GM12878 (cell line): ENCODE measurements at regions not wholly inside any gene's neighbourhood (a gene's known extent, or its start where the extent isn't known, plus 50 kb on each side); places are given as distances from the start of the nearest gene placed in this dataset.

ENCODE experiments used
- ATAC-seq: fragments of 200-7000 bp; cut with Tn5 transposase; 3 replicates; pipeline ENCODE4 v1.9.1; 2020; ENCODE audit warnings: mild to moderate bottlenecking, moderate library complexity
- BruUV-seq: library from RNA; stranded (reverse); fragments of 400-500 nt; replicated peaks from 2 replicates; lab custom pipeline; 2021; lab: Mats Ljungman, UMichigan
- CTCF ChIA-PET: fragments of 300-600 bp; sonication (Branson Sonifier 250); formaldehyde crosslinking; extraction: SDS; loops from one replicate; lab custom pipeline; 2021; ENCODE audit warnings: inconsistent platforms; lab: Yijun Ruan, JAX
- POLR2A ChIA-PET: fragments of 350-600 bp; formaldehyde crosslinking; extraction: SDS; loops from one replicate; lab custom pipeline; 2021; ENCODE audit warnings: inconsistent platforms; lab: Charles Lee
- RAD21 ChIA-PET: fragments of 300-600 bp; sonication (Branson Sonifier 250); formaldehyde crosslinking; loops from one replicate; lab custom pipeline; 2023; ENCODE audit warnings: antibody characterized with exemption; ENCODE audit not compliant: unreplicated experiment; lab: Charles Lee
- SMC1A ChIA-PET: fragments of 300-600 bp; sonication (Branson Sonifier 250); formaldehyde crosslinking; loops from one replicate; lab custom pipeline; 2023; ENCODE audit not compliant: unreplicated experiment, uncharacterized antibody; lab: Charles Lee
- DNase-seq: peaks from one replicate; pipeline ENCODE4 v3.0.0-alpha.2; 2011; ENCODE audit warnings: low read depth, low spot score
- FAIRE-seq: peaks from 3 replicates; lab custom pipeline; 2011; peaks lifted over from hg19 to GRCh38; lab: Jason Lieb, UNC
- H2AFZ ChIP-seq: 2 replicates; pipeline ENCODE4 v1.6.0; 2011; ENCODE audit warnings: low read depth, low read length, control low read depth; ENCODE audit not compliant: control insufficient read depth
- H3K27ac ChIP-seq: 2 replicates; pipeline ENCODE4 v1.5.1; 2011; ENCODE audit warnings: control low read depth; ENCODE audit not compliant: control insufficient read depth, insufficient read depth
- H3K27me3 ChIP-seq, 2 experiments: replicated peaks in 1 of 2; 2 replicates each; pipeline versions ENCODE4 v1.6.0 to v1.6.1; 2011; ENCODE audit warnings: low read length in 1 of 2; ENCODE audit not compliant: control insufficient read depth in 2 of 2, insufficient read depth in 2 of 2
- H3K36me3 ChIP-seq, 2 experiments: 2 replicates each; pipeline ENCODE4 v1.5.1; 2011; ENCODE audit warnings: low read length in 1 of 2; ENCODE audit not compliant: control insufficient read depth in 2 of 2, insufficient read depth in 2 of 2
- H3K4me1 ChIP-seq: 2 replicates; pipeline ENCODE4 v1.6.1; 2011; ENCODE audit warnings: mild to moderate bottlenecking, low read length, moderate library complexity, mixed read lengths; ENCODE audit not compliant: control insufficient read depth, insufficient read depth
- H3K4me2 ChIP-seq: 2 replicates; pipeline ENCODE4 v1.6.0; 2011; ENCODE audit warnings: control low read depth; ENCODE audit not compliant: control insufficient read depth, insufficient read depth
- H3K4me3 ChIP-seq: fragments of 200-600 bp; sonication (generic); 2 replicates; pipeline ENCODE4 v1.5.1; 2016
- H3K79me2 ChIP-seq: 2 replicates; pipeline ENCODE4 v1.6.0; 2011; ENCODE audit warnings: low read length; ENCODE audit not compliant: control insufficient read depth, insufficient read depth
- H3K9ac ChIP-seq: 2 replicates; pipeline ENCODE4 v1.8.0; 2011; ENCODE audit warnings: low read length, control low read depth, mixed read lengths; ENCODE audit not compliant: control insufficient read depth, insufficient read depth
- H3K9me3 ChIP-seq: replicated peaks from 3 replicates; pipeline ENCODE4 v1.5.1; 2011; ENCODE audit warnings: mild to moderate bottlenecking, low read length; ENCODE audit not compliant: control insufficient read depth, insufficient read depth
- H4K20me1 ChIP-seq: 2 replicates; pipeline ENCODE4 v1.6.0; 2011; ENCODE audit not compliant: control insufficient read depth, insufficient read depth
- ASH2L ChIP-seq: fragments of 300-600, 200-600 bp; sonication (generic); IDR thresholded peaks from 2 replicates; pipeline ENCODE4 v1.6.1; 2017; ENCODE audit warnings: low read depth, mild to moderate bottlenecking, borderline replicate concordance
- BHLHE40 ChIP-seq, 2 experiments: fragments of 450-650 bp in 1 of 2; IDR thresholded peaks; 2 replicates each; pipeline ENCODE4 v1.6.1; 2011 to 2017; ENCODE audit warnings: low read depth in 2 of 2, borderline replicate concordance in 1 of 2, improper control_type of control experiment in 1 of 2, low read length in 1 of 2, mild to moderate bottlenecking in 1 of 2
- CHD2 ChIP-seq: IDR thresholded peaks from 2 replicates; pipeline ENCODE4 v1.6.1; 2011; ENCODE audit warnings: low read depth, low read length, improper control_type of control experiment, borderline replicate concordance
- CREB1 ChIP-seq: IDR thresholded peaks from 2 replicates; pipeline ENCODE4 v1.6.1; 2012; ENCODE audit warnings: low read depth, mild to moderate bottlenecking, inconsistent platforms
- EED ChIP-seq: sonication (generic); IDR thresholded peaks from 2 replicates; pipeline ENCODE4 v1.6.1; 2016; ENCODE audit warnings: antibody characterized with exemption, low read depth
- EGR1 ChIP-seq, 2 experiments: IDR thresholded peaks; 1 replicate in 1 of 2; 2 replicates in 1 of 2; pipeline ENCODE4 v1.6.1; 2011 to 2012; ENCODE audit warnings: low read depth in 2 of 2, low read length in 2 of 2, borderline replicate concordance in 1 of 2, mild to moderate bottlenecking in 1 of 2, moderate library complexity in 1 of 2
- IKZF1 ChIP-seq: fragments of 450-650 bp; conservative IDR thresholded peaks from 2 replicates; pipeline ENCODE4 v1.6.1; 2017; ENCODE audit warnings: antibody characterized with exemption, mild to moderate bottlenecking
- NFIC ChIP-seq: IDR thresholded peaks from 2 replicates; pipeline ENCODE4 v1.6.1; 2012; ENCODE audit warnings: low read depth, mild to moderate bottlenecking, inconsistent platforms, low read length, moderate library complexity
- PAX5 ChIP-seq: IDR thresholded peaks from 2 replicates; pipeline ENCODE4 v1.6.1; 2011; ENCODE audit warnings: low read depth, low read length, borderline replicate concordance
- SMAD5 ChIP-seq: IDR thresholded peaks from 2 replicates; pipeline ENCODE4 v1.6.1; 2016; ENCODE audit warnings: antibody characterized with exemption, low read depth
- WRNIP1 ChIP-seq: IDR thresholded peaks from 2 replicates; pipeline ENCODE4 v1.6.1; 2011; ENCODE audit warnings: low read depth, low read length, improper control_type of control experiment, borderline replicate concordance
- WGBS: methylation state at CpG from one replicate; pipeline ENCODE4 v1.1.6; 2016; ENCODE audit warnings: low lambda C conversion rate; ENCODE audit not compliant: insufficient replicate concordance, insufficient coverage; ENCODE audit errors: missing lambda C conversion rate; 5-methylcytosine and 5-hydroxymethylcytosine counted together
- in situ Hi-C: fragments of 300-500 bp; cut with MboI; formaldehyde crosslinking; loops from 9 replicates; pipeline ENCODE4 v1.14.3; 2018; ENCODE audit warnings: mixed read lengths
- intact Hi-C: fragments of 100-400 bp; cut with micrococcal nuclease; formaldehyde crosslinking; loops from one replicate; pipeline ENCODE4 v1.14.2; 2022; ENCODE audit not compliant: unreplicated experiment
- TF ChIP-seq, protein P1 (sequence below): IDR thresholded peaks from 2 replicates; pipeline ENCODE4 v1.6.1; 2011; ENCODE audit warnings: low read depth, mild to moderate bottlenecking, low read length, moderate library complexity, borderline replicate concordance; ENCODE audit errors: extremely low read depth
- TF ChIP-seq, protein P2 (sequence below): fragments of 450-650 bp; formaldehyde crosslinking; IDR thresholded peaks from 2 replicates; pipeline ENCODE4 v1.4.0; 2020; ENCODE audit warnings: mild to moderate bottlenecking, moderate library complexity
- TF ChIP-seq, protein P3 (sequence below): fragments of 450-650 bp; IDR thresholded peaks from 2 replicates; pipeline ENCODE4 v1.6.1; 2016; ENCODE audit warnings: mild to moderate bottlenecking
- TF ChIP-seq, protein P4 (sequence below): IDR thresholded peaks from 2 replicates; pipeline ENCODE4 v1.6.1; 2012; ENCODE audit warnings: mild to moderate bottlenecking, low read depth, low read length

DNA sequence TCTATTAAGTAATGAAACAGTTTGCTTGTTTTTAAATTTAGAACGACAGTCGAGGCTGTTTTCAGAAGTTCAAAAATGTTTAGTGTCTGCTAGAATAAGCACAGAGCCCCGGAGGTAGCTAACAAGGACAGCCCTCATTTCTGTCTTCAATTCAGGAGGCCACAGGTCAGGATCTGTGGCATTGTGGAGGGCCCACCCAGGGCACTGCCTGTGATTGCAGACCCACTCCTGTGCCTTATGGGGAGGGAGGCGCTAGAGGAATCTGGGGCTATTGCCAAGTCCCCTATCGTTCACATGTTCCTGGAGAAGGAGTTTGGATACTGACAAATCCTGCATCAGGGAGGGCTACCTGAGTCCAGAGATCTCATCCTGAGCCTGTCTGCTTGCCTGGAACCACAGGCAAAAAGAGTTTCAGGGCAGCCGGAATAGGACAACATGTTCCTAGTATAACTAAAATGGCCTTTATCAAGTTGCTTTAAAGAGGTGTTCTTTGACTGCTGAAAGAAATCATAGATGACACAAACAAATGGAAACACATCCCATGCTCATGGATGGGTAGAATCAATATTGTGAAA lies 141.5 kb upstream of the ROPN1 start:
- no peaks in the 10 kb centered on the region for H3K36me3 ChIP-seq
- no TSS peak for BruUV-seq
- no peak for DNase-seq
- FAIRE-seq: no peak
- no peaks in the 10 kb centered on the region for H3K4me1 ChIP-seq
- ATAC-seq: no peak
- ChIA-PET SMC1A (no interaction called here), POLR2A (no interaction called here), CTCF (no interaction called here), RAD21 (no interaction called here)
- no peak overlapping the region for H3K4me2 ChIP-seq
- no peak overlapping the region for H2AFZ ChIP-seq
- no peaks in the 10 kb centered on the region for H4K20me1 ChIP-seq
- intact Hi-C loops: no loop called here
- peaks cover 0 to 2% of the 10 kb centered on the region in 2 experiments; a peak in 2 of 4 replicates for H3K27me3 ChIP-seq
- H3K9ac ChIP-seq: no peak overlapping the region
- no peak overlapping the region for H3K27ac ChIP-seq
- H3K79me2 ChIP-seq: no peaks in the 10 kb centered on the region
- no peaks in the 10 kb centered on the region for H3K9me3 ChIP-seq
- WGBS: 56% methylated on average over 6 of the region's 6 CpGs
- in situ Hi-C loops: no loop called here
- H3K4me3 ChIP-seq: no peak overlapping the region
- TF ChIP-seq EED: no peak
- TF ChIP-seq EGR1 (IDR thresholded peaks at IDR 0.05; ENCODE audit: borderline replicate concordance in 1 of 2, low read depth in 2 of 2, low read length in 2 of 2): no peak
- TF ChIP-seq CREB1: no peak
- TF ChIP-seq, protein P1, sequence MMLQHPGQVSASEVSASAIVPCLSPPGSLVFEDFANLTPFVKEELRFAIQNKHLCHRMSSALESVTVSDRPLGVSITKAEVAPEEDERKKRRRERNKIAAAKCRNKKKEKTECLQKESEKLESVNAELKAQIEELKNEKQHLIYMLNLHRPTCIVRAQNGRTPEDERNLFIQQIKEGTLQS: no peak
- TF ChIP-seq ASH2L: no peak
- TF ChIP-seq NFIC: no peak
- no peak for TF ChIP-seq SMAD5
- TF ChIP-seq PAX5: no peak
- TF ChIP-seq, protein P2, sequence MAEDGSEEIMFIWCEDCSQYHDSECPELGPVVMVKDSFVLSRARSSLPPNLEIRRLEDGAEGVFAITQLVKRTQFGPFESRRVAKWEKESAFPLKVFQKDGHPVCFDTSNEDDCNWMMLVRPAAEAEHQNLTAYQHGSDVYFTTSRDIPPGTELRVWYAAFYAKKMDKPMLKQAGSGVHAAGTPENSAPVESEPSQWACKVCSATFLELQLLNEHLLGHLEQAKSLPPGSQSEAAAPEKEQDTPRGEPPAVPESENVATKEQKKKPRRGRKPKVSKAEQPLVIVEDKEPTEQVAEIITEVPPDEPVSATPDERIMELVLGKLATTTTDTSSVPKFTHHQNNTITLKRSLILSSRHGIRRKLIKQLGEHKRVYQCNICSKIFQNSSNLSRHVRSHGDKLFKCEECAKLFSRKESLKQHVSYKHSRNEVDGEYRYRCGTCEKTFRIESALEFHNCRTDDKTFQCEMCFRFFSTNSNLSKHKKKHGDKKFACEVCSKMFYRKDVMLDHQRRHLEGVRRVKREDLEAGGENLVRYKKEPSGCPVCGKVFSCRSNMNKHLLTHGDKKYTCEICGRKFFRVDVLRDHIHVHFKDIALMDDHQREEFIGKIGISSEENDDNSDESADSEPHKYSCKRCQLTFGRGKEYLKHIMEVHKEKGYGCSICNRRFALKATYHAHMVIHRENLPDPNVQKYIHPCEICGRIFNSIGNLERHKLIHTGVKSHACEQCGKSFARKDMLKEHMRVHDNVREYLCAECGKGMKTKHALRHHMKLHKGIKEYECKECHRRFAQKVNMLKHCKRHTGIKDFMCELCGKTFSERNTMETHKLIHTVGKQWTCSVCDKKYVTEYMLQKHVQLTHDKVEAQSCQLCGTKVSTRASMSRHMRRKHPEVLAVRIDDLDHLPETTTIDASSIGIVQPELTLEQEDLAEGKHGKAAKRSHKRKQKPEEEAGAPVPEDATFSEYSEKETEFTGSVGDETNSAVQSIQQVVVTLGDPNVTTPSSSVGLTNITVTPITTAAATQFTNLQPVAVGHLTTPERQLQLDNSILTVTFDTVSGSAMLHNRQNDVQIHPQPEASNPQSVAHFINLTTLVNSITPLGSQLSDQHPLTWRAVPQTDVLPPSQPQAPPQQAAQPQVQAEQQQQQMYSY (CRISPR knock-in tag): no peak
- TF ChIP-seq, protein P3, sequence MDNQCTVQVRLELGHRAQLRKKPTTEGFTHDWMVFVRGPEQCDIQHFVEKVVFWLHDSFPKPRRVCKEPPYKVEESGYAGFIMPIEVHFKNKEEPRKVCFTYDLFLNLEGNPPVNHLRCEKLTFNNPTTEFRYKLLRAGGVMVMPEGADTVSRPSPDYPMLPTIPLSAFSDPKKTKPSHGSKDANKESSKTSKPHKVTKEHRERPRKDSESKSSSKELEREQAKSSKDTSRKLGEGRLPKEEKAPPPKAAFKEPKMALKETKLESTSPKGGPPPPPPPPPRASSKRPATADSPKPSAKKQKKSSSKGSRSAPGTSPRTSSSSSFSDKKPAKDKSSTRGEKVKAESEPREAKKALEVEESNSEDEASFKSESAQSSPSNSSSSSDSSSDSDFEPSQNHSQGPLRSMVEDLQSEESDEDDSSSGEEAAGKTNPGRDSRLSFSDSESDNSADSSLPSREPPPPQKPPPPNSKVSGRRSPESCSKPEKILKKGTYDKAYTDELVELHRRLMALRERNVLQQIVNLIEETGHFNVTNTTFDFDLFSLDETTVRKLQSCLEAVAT: no peak
- no peak for TF ChIP-seq IKZF1
- TF ChIP-seq WRNIP1: no peak
- TF ChIP-seq, protein P4, sequence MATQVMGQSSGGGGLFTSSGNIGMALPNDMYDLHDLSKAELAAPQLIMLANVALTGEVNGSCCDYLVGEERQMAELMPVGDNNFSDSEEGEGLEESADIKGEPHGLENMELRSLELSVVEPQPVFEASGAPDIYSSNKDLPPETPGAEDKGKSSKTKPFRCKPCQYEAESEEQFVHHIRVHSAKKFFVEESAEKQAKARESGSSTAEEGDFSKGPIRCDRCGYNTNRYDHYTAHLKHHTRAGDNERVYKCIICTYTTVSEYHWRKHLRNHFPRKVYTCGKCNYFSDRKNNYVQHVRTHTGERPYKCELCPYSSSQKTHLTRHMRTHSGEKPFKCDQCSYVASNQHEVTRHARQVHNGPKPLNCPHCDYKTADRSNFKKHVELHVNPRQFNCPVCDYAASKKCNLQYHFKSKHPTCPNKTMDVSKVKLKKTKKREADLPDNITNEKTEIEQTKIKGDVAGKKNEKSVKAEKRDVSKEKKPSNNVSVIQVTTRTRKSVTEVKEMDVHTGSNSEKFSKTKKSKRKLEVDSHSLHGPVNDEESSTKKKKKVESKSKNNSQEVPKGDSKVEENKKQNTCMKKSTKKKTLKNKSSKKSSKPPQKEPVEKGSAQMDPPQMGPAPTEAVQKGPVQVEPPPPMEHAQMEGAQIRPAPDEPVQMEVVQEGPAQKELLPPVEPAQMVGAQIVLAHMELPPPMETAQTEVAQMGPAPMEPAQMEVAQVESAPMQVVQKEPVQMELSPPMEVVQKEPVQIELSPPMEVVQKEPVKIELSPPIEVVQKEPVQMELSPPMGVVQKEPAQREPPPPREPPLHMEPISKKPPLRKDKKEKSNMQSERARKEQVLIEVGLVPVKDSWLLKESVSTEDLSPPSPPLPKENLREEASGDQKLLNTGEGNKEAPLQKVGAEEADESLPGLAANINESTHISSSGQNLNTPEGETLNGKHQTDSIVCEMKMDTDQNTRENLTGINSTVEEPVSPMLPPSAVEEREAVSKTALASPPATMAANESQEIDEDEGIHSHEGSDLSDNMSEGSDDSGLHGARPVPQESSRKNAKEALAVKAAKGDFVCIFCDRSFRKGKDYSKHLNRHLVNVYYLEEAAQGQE: no peak
- TF ChIP-seq CHD2: no peak
- no peak for TF ChIP-seq BHLHE40 (IDR thresholded peaks at IDR 0.05; ENCODE audit: borderline replicate concordance in 1 of 2, low read depth in 2 of 2, low read length in 1 of 2)
